Nephron progenitor cell (in vitro differentiated cells): ENCODE measurements at regions not wholly inside any gene's neighbourhood (a gene's known extent, or its start where the extent isn't known, plus 50 kb on each side); places are given as distances from the start of the nearest gene placed in this dataset.

Experiments used
- DNase-seq: peaks from one replicate; pipeline ENCODE4 v3.0.0; 2021
- H3K27ac Mint-ChIP-seq: 2 replicates; pipeline ENCODE4 v1.8.0; 2021; ENCODE audit warnings: mild to moderate bottlenecking, moderate library complexity, mixed read lengths
- H3K27me3 Mint-ChIP-seq: 2 replicates; pipeline ENCODE4 v1.8.0; 2021; ENCODE audit warnings: mild to moderate bottlenecking, low read depth, mixed read lengths; ENCODE audit not compliant: poor library complexity
- H3K36me3 Mint-ChIP-seq: 2 replicates; pipeline ENCODE4 v1.8.0; 2021; ENCODE audit warnings: low read depth, mixed read lengths
- H3K4me1 Mint-ChIP-seq: 2 replicates; pipeline ENCODE4 v1.8.0; 2021; ENCODE audit warnings: mixed read lengths
- H3K4me3 Mint-ChIP-seq: 2 replicates; pipeline ENCODE4 v1.8.0; 2021; ENCODE audit warnings: mild to moderate bottlenecking, moderate library complexity, mixed read lengths
- H3K9me3 Mint-ChIP-seq: 2 replicates; pipeline ENCODE4 v1.8.0; 2021; ENCODE audit warnings: mild to moderate bottlenecking, moderate library complexity, mixed read lengths
- CTCF ChIP-seq: fragments of 200-600 bp; sonication (generic); IDR thresholded peaks from 2 replicates; pipeline ENCODE4 v1.5.0; 2021; ENCODE audit warnings: antibody characterized with exemption

GRCh38 chr13:104693126-104693525, 1626.9 kb upstream of the SLC10A2 start:
- Mint-ChIP-seq H3K4me3 (no peak overlapping the region), H3K36me3 (no peaks in the 10 kb centered on the region), H3K27ac (no peak overlapping the region), H3K9me3 (no peaks in the 10 kb centered on the region), H3K27me3 (no peaks in the 10 kb centered on the region), H3K4me1 (no peaks in the 10 kb centered on the region)
- no peak for DNase-seq
- no peak for TF ChIP-seq CTCF

- Mint-ChIP-seq H3K4me1 (no peaks in the 10 kb centered on the region), H3K27me3 (no peaks in the 10 kb centered on the region), H3K4me3 (no peak overlapping the region), H3K9me3 (no peaks in the 10 kb centered on the region), H3K36me3 (no peaks in the 10 kb centered on the region), H3K27ac (no peak overlapping the region)
- no peak for DNase-seq
- no peak for TF ChIP-seq CTCF
These were observed 1625.7 kb upstream of the SLC10A2 start for GRCh38 chr13:104691767-104692467.

DNA sequence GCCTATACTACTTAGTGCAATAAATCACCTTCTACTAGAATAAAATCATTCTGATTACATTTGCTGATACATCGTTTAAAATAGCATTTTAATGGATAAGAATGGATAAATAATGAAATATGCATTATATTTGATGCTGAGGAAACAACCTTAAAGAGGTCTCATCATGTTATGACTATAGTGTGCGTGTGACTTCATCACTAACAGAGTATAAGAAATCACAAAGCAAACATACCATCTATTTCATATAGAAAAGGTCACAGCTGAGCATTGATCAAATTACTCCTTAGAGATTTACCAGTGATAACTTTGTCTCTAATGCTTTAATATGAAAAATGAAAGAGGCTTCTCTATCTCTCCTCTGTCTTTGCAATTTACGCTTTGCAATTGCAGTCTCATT, 1620.3 kb upstream of the SLC10A2 start:
- Mint-ChIP-seq H3K4me3 (no peak overlapping the region), H3K4me1 (no peaks in the 10 kb centered on the region), H3K9me3 (no peaks in the 10 kb centered on the region), H3K36me3 (no peaks in the 10 kb centered on the region), H3K27ac (no peak overlapping the region), H3K27me3 (no peaks in the 10 kb centered on the region)
- no peak for TF ChIP-seq CTCF
- no peak for DNase-seq

GRCh38 chr13:104683789-104684188, 1617.6 kb upstream of the SLC10A2 start:
- H3K4me3 Mint-ChIP-seq: no peak overlapping the region
- no peaks in the 10 kb centered on the region for H3K9me3 Mint-ChIP-seq
- DNase-seq: no peak
- no peaks in the 10 kb centered on the region for H3K36me3 Mint-ChIP-seq
- no peaks in the 10 kb centered on the region for H3K27me3 Mint-ChIP-seq
- TF ChIP-seq CTCF: no peak
- no peaks in the 10 kb centered on the region for H3K4me1 Mint-ChIP-seq
- H3K27ac Mint-ChIP-seq: no peak overlapping the region

DNA sequence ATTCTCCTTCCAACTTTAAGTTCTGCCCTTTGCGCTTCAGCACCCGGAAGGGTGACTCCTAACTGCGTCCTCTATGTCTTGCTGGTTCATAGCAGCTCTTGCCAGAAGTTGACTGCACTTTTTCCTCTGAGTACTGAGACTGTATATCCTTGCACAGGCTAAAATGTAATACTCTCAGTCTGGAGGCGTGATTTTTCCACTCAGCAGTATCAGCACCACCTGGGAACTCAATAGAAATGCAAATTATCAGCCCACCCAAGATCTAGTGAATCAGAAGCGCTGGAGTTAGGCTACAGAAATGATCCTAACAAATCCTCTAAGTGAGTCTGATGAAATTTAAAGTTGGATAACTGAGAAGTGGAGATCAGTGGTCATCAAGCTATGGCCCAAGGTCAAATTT, 1611.9 kb upstream of the SLC10A2 start:
- no peaks in the 10 kb centered on the region for H3K9me3 Mint-ChIP-seq
- no peak overlapping the region for H3K27ac Mint-ChIP-seq
- no peaks in the 10 kb centered on the region for H3K4me1 Mint-ChIP-seq
- H3K4me3 Mint-ChIP-seq: no peak overlapping the region
- DNase-seq: no peak
- TF ChIP-seq CTCF: no peak
- H3K27me3 Mint-ChIP-seq: peaks cover 3% of the 10 kb centered on the region
- no peaks in the 10 kb centered on the region for H3K36me3 Mint-ChIP-seq

DNA sequence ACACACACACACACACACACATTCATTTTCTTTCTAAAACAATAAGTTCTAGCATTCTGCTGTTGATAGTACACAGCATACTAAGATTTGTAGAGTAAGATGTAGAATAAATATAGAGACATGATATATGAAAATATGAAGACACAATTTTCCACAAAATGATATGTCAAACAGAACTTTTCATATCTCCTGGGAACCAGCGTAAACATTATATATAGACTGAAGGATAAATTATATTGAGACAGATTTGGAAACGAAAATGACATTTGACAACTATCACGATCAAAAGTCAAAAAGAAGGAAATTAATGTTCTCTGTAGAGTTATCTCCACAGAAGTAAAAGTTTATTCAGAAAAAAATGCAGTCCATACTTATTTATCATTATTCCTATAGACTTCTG, 1605.7 kb upstream of the SLC10A2 start:
- H3K4me1 Mint-ChIP-seq: no peaks in the 10 kb centered on the region
- H3K27me3 Mint-ChIP-seq: peaks cover 6% of the 10 kb centered on the region
- H3K36me3 Mint-ChIP-seq: no peaks in the 10 kb centered on the region
- H3K9me3 Mint-ChIP-seq: no peaks in the 10 kb centered on the region
- H3K4me3 Mint-ChIP-seq: no peak overlapping the region
- no peak for TF ChIP-seq CTCF
- no peak overlapping the region for H3K27ac Mint-ChIP-seq
- DNase-seq: no peak
